ENCODE measurements at regions not wholly inside any gene's neighbourhood (a gene's known extent, or its start where the extent isn't known, plus 50 kb on each side); places are given as distances from the start of the nearest gene placed in this dataset.

GRCh38 chr14:101473045-101473729 lies 88.1 kb upstream of the DIO3 start:
- no peak overlapping the region for H3K4me2 ChIP-seq (ENCODE audit: insufficient read depth, low read length)
- peaks cover 7% of the 10 kb centered on the region for H3K27me3 ChIP-seq (ENCODE audit: insufficient read depth, low read length)
- H3K9me3 ChIP-seq (ENCODE audit: low read depth, low read length) = no peaks in the 10 kb centered on the region
- no peak overlapping the region for H3K27ac ChIP-seq (ENCODE audit: low read depth, low read length)
- no peak for TF ChIP-seq CTCF (IDR thresholded peaks at IDR 0.05; ENCODE audit: extremely low read depth, low read depth, low read length)
- H4K20me1 ChIP-seq (ENCODE audit: insufficient read depth, low read length) = no peaks in the 10 kb centered on the region
- DNase-seq (ENCODE audit: insufficient read length, low spot score, missing footprints) = no peak
- peaks cover 16% of the 10 kb centered on the region for H3K4me1 ChIP-seq (ENCODE audit: insufficient read depth, low read length)
- no peaks in the 10 kb centered on the region for H3K36me3 ChIP-seq (ENCODE audit: insufficient read depth, low read length)
- no peak overlapping the region for H2AFZ ChIP-seq (ENCODE audit: low read length)
- no peaks in the 10 kb centered on the region for H3K79me2 ChIP-seq (ENCODE audit: insufficient read depth, low read length)
- no peak overlapping the region for H3K4me3 ChIP-seq (ENCODE audit: insufficient read depth, low read length)

DNA sequence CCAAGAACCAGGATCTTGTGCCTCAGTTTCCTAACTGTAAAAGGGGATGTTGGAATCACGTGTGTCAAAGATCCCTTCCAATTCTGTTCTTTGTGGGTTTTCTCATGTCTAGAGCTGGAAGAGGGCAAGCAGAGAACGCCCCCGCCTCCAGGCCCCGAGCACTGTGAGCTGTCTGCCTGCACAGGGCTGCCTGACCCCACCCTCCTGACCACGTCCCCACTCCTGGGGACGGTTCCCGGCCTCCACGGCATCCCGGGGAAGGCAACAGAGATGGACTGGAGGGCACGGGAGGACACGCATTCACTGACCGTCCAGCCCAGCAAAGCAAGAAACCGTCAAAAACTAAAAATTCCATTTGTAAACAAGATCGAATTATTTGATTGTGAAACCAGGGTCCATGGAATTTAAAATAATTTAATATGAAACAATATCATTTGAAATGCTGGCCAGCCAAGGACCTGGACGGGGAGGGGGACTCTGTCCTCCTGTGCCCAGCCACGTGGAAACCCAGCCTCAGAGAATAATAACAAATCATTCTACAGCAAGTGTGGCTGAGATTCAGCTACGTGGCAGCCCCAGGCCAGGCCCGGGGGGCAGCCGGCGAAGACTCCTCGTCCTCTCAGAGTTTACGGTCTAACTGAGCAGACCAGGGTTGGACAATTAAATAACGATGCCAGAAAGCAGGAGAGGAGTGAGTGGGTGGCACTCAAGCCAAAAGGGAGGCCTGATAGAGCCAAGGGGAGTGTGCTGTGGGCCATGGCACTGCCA lies 87.3 kb upstream of the DIO3 start:
- Histone ChIP-seq H3K79me2 (ENCODE audit: insufficient read depth, low read length) (no peaks in the 10 kb centered on the region), H2AFZ (ENCODE audit: low read length) (no peak overlapping the region), H3K27ac (ENCODE audit: low read depth, low read length) (no peak overlapping the region), H3K36me3 (ENCODE audit: insufficient read depth, low read length) (no peaks in the 10 kb centered on the region), H4K20me1 (ENCODE audit: insufficient read depth, low read length) (no peaks in the 10 kb centered on the region), H3K4me2 (ENCODE audit: insufficient read depth, low read length) (no peak overlapping the region), H3K27me3 (ENCODE audit: insufficient read depth, low read length) (peaks cover 7% of the 10 kb centered on the region), H3K4me3 (ENCODE audit: insufficient read depth, low read length) (no peak overlapping the region), H3K9me3 (ENCODE audit: low read depth, low read length) (no peaks in the 10 kb centered on the region), H3K4me1 (ENCODE audit: insufficient read depth, low read length) (peaks cover 16% of the 10 kb centered on the region)
- TF ChIP-seq CTCF (IDR thresholded peaks at IDR 0.05; ENCODE audit: extremely low read depth, low read depth, low read length) = no peak
- no peak for DNase-seq (ENCODE audit: insufficient read length, low spot score, missing footprints)

DNA sequence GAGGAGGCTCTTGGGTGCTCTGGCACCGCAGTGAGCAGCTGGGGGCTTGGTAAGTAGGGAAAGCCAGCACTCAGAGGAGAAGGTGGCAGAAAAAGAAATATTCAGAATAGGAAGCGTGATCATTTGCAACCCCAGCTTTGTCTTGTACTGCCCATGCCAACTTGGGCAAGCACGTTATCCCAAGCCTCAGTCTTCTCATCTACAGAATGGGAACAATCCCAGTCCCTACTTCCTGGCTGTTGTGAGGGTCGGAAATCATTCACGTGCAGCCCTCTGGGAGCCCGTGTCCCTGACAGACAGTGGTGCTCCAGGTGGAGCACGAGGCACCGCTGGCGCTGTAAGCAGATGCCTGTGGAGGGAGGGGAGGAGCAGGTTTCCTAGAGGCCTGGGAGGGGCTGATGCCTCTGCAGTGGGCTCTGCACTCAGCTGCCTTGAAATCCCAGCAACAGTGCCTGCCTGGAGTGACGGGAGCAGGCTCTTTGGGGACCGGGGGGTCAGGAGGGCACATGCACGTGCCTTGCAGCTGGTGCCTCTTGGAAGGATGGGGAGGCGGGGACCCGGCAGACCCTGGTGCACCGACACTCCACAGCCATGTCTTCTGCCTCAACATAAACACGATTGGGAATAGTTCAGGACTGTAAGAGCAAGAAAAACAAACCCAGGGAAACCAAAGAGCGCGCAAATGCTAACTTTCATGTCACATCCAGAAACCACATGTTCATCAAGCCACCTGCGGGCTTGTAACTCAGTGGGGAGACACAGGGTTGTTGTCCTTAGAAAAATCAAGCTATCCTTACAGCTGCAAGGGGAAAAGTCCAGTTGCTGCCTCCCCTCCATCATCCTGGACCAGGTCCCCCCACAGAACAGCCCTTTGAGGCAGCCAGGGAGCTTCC lies 86.5 kb upstream of the DIO3 start:
- DNase-seq (ENCODE audit: insufficient read length, low spot score, missing footprints) = no peak
- Histone ChIP-seq H3K27ac (ENCODE audit: low read depth, low read length) (no peak overlapping the region), H3K4me3 (ENCODE audit: insufficient read depth, low read length) (no peak overlapping the region), H3K36me3 (ENCODE audit: insufficient read depth, low read length) (no peaks in the 10 kb centered on the region), H3K79me2 (ENCODE audit: insufficient read depth, low read length) (no peaks in the 10 kb centered on the region), H3K27me3 (ENCODE audit: insufficient read depth, low read length) (peaks cover 7% of the 10 kb centered on the region), H3K4me2 (ENCODE audit: insufficient read depth, low read length) (no peak overlapping the region), H3K4me1 (ENCODE audit: insufficient read depth, low read length) (peaks cover 16% of the 10 kb centered on the region), H4K20me1 (ENCODE audit: insufficient read depth, low read length) (no peaks in the 10 kb centered on the region), H3K9me3 (ENCODE audit: low read depth, low read length) (no peaks in the 10 kb centered on the region), H2AFZ (ENCODE audit: low read length) (no peak overlapping the region)
- no peak for TF ChIP-seq CTCF (IDR thresholded peaks at IDR 0.05; ENCODE audit: extremely low read depth, low read depth, low read length)
